ENCODE measurements at regions not wholly inside any gene's neighbourhood (a gene's known extent, or its start where the extent isn't known, plus 50 kb on each side); places are given as distances from the start of the nearest gene placed in this dataset.

DNA sequence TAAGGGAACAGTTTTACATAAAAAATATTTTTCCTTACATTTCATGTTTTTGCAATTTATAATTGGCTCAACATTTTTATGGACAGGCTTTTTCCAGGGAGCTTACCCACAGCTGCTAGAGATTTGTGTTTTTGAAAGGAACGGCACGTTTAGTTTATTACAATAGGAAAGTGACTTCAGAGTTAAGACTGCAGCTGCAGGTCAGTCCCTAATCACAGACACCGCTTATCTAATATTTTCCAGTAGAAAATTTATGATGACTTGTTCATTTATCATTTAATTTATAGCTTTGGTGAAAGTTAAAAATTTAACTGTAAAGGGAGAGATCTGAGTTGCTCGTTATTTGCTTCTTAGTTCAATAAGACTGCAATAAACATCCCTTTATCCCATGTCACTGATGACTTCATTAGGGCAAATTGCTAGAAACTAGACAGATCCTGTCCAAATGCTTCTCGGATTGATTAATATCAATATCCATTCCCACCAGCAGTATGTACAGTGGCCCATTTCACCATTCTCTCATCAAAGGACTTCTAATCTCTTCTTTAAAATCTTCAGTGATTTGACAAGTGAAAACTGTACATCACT lies 97.0 kb upstream of the ODAD2 start:
- ChIA-PET POLR2A (ENCODE audit: low non-redundant PET) (interaction anchor here (0.8 kb wide), 1 partner anchor 76 kb away, joined by 3 read pairs; no protein-coding TSS in a partner anchor), CTCF (no interaction called here)
- no peaks in the 10 kb centered on the region for H3K4me1 ChIP-seq (ENCODE audit: insufficient read depth, low read length, poor library complexity, severe bottlenecking)
- no peaks in the 10 kb centered on the region for H3K36me3 ChIP-seq (ENCODE audit: insufficient read depth, low read length, poor library complexity, severe bottlenecking)
- intact Hi-C loops (cut with micrococcal nuclease; ENCODE audit: unreplicated experiment) = no loop called here
- no peak overlapping the region for H3K4me3 ChIP-seq (ENCODE audit: low read depth, low read length, poor library complexity, severe bottlenecking)
- no peaks in the 10 kb centered on the region for H3K9me3 ChIP-seq (ENCODE audit: low read depth, low read length, poor library complexity, severe bottlenecking)
- no TSS peak for BruUV-seq (replicated peaks)
- DNase-seq (ENCODE audit: low spot score) = no peak
- no peak overlapping the region for H3K27ac ChIP-seq (ENCODE audit: low read depth, low read length, poor library complexity, severe bottlenecking)
- no peaks in the 10 kb centered on the region for H3K27me3 ChIP-seq (replicated peaks; ENCODE audit: insufficient read depth, low read depth, low read length, poor library complexity)
- TF ChIP-seq, protein P1, sequence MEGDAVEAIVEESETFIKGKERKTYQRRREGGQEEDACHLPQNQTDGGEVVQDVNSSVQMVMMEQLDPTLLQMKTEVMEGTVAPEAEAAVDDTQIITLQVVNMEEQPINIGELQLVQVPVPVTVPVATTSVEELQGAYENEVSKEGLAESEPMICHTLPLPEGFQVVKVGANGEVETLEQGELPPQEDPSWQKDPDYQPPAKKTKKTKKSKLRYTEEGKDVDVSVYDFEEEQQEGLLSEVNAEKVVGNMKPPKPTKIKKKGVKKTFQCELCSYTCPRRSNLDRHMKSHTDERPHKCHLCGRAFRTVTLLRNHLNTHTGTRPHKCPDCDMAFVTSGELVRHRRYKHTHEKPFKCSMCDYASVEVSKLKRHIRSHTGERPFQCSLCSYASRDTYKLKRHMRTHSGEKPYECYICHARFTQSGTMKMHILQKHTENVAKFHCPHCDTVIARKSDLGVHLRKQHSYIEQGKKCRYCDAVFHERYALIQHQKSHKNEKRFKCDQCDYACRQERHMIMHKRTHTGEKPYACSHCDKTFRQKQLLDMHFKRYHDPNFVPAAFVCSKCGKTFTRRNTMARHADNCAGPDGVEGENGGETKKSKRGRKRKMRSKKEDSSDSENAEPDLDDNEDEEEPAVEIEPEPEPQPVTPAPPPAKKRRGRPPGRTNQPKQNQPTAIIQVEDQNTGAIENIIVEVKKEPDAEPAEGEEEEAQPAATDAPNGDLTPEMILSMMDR (conservative IDR thresholded peaks at IDR 0.05; ENCODE audit: low read depth, low read length) = no peak

GRCh38 chr10:28094121-28094520 lies 95.2 kb upstream of the ODAD2 start:
- H3K4me3 ChIP-seq (ENCODE audit: low read depth, low read length, poor library complexity, severe bottlenecking) = no peak overlapping the region
- H3K36me3 ChIP-seq (ENCODE audit: insufficient read depth, low read length, poor library complexity, severe bottlenecking) = no peaks in the 10 kb centered on the region
- H3K9me3 ChIP-seq (ENCODE audit: low read depth, low read length, poor library complexity, severe bottlenecking) = no peaks in the 10 kb centered on the region
- no peaks in the 10 kb centered on the region for H3K27me3 ChIP-seq (replicated peaks; ENCODE audit: insufficient read depth, low read depth, low read length, poor library complexity)
- intact Hi-C loops (cut with micrococcal nuclease; ENCODE audit: unreplicated experiment) = no loop called here
- H3K27ac ChIP-seq (ENCODE audit: low read depth, low read length, poor library complexity, severe bottlenecking) = no peak overlapping the region
- TF ChIP-seq EZH2 (IDR thresholded peaks at IDR 0.05; ENCODE audit: borderline replicate concordance, low read depth, low read length, poor library complexity, severe bottlenecking) = no peak
- TF ChIP-seq, protein P1 (conservative IDR thresholded peaks at IDR 0.05; ENCODE audit: low read depth, low read length) = no peak
- POLR2A ChIA-PET (ENCODE audit: low non-redundant PET) = no interaction called here
- DNase-seq (ENCODE audit: low spot score) = no peak
- no peaks in the 10 kb centered on the region for H3K4me1 ChIP-seq (ENCODE audit: insufficient read depth, low read length, poor library complexity, severe bottlenecking)
- CTCF ChIA-PET = no interaction called here
- BruUV-seq (replicated peaks) = no TSS peak

GRCh38 chr10:28091913-28092312 lies 93.0 kb upstream of the ODAD2 start:
- POLR2A ChIA-PET (ENCODE audit: low non-redundant PET) = no interaction called here
- BruUV-seq (replicated peaks) = no TSS peak
- intact Hi-C loops (cut with micrococcal nuclease; ENCODE audit: unreplicated experiment) = no loop called here
- no peak for DNase-seq (ENCODE audit: low spot score)
- Histone ChIP-seq H3K36me3 (ENCODE audit: insufficient read depth, low read length, poor library complexity, severe bottlenecking) (no peaks in the 10 kb centered on the region), H3K27me3 (replicated peaks; ENCODE audit: insufficient read depth, low read depth, low read length, poor library complexity) (no peaks in the 10 kb centered on the region), H3K4me1 (ENCODE audit: insufficient read depth, low read length, poor library complexity, severe bottlenecking) (no peaks in the 10 kb centered on the region), H3K9me3 (ENCODE audit: low read depth, low read length, poor library complexity, severe bottlenecking) (no peaks in the 10 kb centered on the region), H3K27ac (ENCODE audit: low read depth, low read length, poor library complexity, severe bottlenecking) (no peak overlapping the region), H3K4me3 (ENCODE audit: low read depth, low read length, poor library complexity, severe bottlenecking) (no peak overlapping the region)
- CTCF ChIA-PET = no interaction called here
- no peak for TF ChIP-seq EZH2 (IDR thresholded peaks at IDR 0.05; ENCODE audit: borderline replicate concordance, low read depth, low read length, poor library complexity, severe bottlenecking)
- TF ChIP-seq, protein P1 (conservative IDR thresholded peaks at IDR 0.05; ENCODE audit: low read depth, low read length) = no peak
